HG02642 (cell line): ENCODE measurements at regions not wholly inside any gene's neighbourhood (a gene's known extent, or its start where the extent isn't known, plus 50 kb on each side); places are given as distances from the start of the nearest gene placed in this dataset.

Source experiments
- ATAC-seq: cut with Tn5 transposase; IDR thresholded peaks from one replicate; pipeline ENCODE4 v1.9.1; 2021; ENCODE audit warnings: mild to moderate bottlenecking; ENCODE audit not compliant: unreplicated experiment, poor library complexity

GRCh38 chr2:150028322-150028721 is 440.7 kb upstream of the MMADHC start:
- ATAC-seq: no peak

- ATAC-seq: no peak
Measured at GRCh38 chr2:150027164-150027563, 439.6 kb upstream of the MMADHC start.

DNA sequence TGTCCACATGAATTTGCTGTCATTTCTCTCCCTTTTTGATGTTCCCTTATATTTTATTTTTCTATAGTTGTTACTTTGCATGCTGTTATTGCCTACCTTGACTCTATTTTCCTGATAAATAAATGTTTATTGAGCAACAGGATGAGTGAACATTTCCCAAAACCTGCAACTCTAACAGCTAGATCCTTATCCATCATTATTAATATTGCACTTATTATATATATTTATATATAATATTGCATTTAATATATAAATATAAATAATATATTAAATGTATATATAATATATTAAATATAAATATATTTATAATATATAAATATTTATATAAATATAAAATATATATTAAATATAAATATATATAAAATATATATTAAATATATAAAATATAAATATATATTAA is 436.1 kb upstream of the MMADHC start:
- no peak for ATAC-seq

DNA sequence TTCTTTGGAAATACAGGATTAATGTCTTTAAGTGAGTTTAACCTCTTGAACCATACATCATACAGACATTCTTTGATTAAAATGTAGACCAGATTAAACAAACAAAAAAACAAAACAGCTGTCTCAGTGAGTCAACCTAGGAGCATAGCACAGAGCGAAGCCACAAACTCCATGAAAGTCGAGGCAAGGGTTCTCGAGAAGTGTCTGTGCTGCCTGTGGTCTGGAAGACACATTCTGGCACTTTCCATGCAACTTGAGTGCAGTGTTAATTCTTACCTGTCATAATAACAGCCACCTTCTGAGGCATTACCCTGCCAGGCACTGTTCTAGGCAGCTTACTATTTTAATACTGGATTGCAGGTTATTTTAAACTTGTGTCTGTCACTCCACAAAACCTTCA is 435.5 kb upstream of the MMADHC start:
- no peak for ATAC-seq

GRCh38 chr2:150020937-150021673 is 433.5 kb upstream of the MMADHC start:
- no peak for ATAC-seq

- ATAC-seq: no peak
Measured at GRCh38 chr2:150020221-150020620, 432.6 kb upstream of the MMADHC start.

DNA sequence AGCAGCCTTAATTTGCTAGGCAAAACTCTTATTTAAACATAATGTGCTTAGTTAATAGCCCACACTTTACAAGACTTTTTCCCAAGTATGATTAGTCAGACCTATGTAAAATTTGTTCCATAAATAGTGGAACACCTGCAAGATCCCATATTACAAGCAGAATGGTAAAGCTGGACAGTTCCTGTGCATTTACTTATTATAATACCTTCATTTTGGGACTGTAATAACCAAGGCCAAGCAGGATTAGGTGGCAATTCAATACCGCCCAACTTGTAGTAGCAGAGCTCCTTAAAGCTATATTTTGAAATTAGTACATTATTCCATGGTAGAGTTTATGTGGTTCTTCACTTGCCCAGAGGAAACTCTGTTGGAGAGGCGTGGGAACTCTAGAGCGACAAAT is 431.5 kb upstream of the MMADHC start:
- no peak for ATAC-seq

DNA sequence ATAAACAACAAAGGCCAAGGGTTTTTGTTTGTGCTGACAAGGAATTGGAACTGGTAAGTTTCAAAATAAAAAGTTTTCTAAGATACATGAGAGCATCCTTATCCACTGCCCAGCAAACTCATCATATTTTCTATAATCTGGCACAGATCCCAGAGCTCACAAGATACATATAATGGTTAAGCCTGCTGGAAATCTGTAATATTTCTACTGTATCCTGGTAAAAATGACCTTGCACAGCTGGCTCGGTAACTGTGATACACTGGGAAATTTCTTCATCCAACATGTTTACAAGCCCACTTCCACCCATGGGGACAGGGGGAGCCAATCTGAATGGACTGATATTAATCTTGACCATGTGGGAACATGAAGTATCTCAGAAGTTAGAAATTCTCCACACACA is 425.4 kb upstream of the MMADHC start:
- no peak for ATAC-seq

- ATAC-seq: no peak
Measured at GRCh38 chr2:150011161-150011730, 423.7 kb upstream of the MMADHC start.

DNA sequence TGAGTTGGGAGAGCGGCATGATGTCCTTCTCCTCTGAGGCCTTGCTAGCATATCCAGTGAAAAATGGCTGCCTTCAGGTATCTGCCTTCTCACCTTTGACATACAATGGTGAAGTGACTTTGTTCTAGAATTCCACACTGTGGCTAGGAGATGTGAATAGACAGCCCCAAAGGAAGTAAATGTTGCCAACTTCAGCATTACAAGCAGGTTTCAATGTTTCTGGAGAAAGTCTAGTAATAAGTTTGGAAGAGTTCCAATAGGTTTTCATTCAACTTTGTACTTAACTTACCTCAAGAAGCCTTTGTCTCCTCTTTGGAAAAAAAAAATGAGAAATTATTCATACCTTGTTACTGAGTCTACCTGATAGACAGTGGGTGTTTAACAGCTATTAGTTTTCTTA is 421.3 kb upstream of the MMADHC start:
- no peak for ATAC-seq

DNA sequence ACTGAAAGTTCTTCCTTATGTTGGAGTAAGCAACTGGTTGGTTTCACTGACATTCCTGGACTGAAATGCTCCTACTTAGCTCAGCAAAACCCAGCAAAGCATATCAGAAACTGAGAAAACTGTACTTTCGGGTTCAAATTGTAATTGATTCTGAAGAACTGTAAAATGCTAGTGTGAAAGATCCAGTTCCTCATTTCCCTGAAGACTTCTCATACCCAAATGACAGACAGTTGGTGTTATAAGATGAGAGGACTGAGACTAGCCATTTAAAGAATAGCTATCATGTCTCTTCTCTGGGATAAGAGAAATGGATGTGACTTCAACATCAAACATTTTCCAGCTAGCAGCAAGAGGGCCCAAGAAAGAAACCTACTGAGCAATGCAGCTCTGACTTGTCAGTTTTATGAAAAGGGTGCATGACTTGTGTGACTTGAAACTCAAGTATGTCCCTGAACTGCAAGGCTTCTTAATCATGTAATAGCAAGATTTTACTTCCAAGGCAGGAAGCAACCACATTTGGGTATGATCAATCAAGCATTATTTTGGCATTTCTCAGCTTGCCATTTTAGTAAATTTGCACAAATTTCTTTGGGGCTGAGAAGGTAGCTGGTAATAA is 420.3 kb upstream of the MMADHC start:
- no peak for ATAC-seq

GRCh38 chr2:150006591-150006990 is 419.0 kb upstream of the MMADHC start:
- ATAC-seq: no peak

GRCh38 chr2:150003544-150003943 is 416.0 kb upstream of the MMADHC start:
- no peak for ATAC-seq

DNA sequence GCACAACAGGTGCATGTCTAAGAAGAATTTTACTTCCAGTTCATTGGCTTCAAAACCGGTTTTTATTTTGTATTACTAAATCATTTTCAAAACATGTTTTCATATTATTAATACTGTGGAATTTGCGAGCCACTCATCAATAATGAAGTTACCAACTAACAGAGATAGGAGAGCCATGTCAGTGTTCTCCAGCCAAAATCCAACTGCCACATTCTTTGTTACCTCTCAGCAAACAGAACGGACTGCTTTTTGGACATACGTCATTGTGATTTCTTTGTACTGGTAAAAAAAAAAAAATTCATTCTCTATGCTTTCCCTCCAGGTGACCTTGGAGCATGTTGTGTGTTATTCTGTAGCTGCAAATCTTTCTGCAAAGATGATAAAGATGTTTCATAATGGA is 414.2 kb upstream of the MMADHC start:
- ATAC-seq: no peak

GRCh38 chr2:149996901-149997300 is 409.3 kb upstream of the MMADHC start:
- no peak for ATAC-seq

GRCh38 chr2:149994057-149994728 is 406.6 kb upstream of the MMADHC start:
- no peak for ATAC-seq

DNA sequence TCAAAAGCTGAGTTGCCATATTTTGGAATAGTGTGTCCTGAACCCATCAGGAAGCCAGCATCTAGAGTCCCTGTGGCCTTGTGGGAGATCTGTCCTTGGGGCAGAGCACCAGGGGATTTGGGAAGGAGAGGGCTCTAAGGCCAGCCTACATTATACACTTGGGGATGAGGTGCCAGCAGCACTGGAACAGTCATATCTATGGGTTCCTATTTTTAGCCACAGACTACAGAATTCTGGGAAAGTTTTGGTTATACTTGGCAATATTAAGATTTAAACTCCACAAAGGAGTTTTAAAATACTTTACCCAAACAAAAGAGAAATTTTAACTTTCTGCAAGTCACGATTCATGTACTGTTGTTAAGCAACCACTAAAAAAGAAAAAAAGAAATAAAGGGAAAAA is 405.7 kb upstream of the MMADHC start:
- no peak for ATAC-seq

GRCh38 chr2:149991576-149991975 is 404.0 kb upstream of the MMADHC start:
- ATAC-seq: no peak

- ATAC-seq: no peak
Measured at GRCh38 chr2:149990965-149991364, 403.4 kb upstream of the MMADHC start.

DNA sequence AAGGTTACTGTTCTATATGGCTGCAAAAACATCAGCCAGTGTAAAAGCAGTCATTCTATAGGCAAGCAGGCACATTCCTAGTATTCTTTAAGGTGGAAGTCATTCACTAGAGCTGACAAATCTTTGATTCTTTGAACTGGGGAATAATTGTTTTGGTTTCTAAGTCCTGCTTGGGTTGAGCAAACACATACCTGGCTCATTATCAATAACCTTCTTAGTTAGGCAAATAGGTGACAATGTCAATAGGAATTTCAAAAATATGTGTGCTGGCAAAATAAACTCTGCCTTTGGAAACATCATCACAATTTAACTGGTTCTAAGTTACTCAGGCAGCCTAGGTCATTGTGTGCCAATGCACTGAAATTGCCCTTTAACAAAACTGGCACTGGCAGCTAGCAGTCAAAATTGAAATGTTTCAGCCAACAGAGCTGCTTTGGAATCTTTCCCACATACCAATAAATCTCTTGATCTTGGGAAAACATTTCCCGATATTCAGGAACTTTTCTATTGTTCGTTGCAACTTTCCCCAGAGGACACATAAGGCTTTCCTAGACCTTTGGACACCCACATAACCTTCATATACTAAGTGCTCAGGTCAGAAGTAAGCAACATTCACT is 402.0 kb upstream of the MMADHC start:
- ATAC-seq: no peak

DNA sequence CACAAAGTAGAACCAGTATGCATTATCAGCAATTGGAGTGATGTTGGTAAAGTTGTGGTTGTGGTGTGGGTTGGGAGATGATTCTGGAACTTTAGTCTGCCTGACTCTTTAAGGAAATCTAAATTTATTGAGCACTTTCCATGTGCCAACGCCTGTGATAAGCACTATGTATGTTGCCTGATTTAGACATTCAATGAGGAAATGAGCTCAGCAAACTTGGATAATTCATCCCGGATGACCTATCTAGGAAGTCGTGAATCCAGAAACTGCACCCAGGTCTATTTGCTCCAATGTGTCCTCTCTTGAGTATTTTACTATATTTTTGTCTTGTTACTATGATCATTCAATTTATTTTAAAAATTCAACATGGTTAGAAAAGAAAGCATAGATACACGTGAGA is 400.8 kb upstream of the MMADHC start:
- no peak for ATAC-seq
